ENCODE measurements at regions not wholly inside any gene's neighbourhood (a gene's known extent, or its start where the extent isn't known, plus 50 kb on each side); places are given as distances from the start of the nearest gene placed in this dataset.
"Not testable (repeated sequence)": the region's sequence is repeated elsewhere in the genome, so short reads cannot be mapped to it uniquely, and the experiment has no call there.

- no peak for DNase-seq
These were observed 332.9 kb downstream of the SRGAP2C start for GRCh38 chr1:121517586-121518230.

DNA sequence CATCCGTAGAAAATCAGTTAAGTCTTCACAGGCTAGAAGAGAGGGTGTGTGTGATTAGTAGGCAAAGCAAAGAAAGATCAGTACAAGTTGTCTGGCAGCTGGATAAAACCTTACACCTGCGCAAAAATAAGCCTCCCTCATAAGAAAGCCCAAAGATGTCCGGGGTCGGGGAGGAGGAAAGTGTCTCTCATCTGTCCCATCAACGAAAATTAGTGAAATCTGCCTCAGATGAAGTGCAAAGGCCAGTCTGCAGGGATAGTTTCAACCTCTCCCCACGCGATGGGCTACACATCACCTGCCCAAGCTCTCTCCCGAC lies 333.9 kb downstream of the SRGAP2C start:
- no peak for TF ChIP-seq CTCF (IDR thresholded peaks at IDR 0.05; ENCODE audit: low read depth, low read length)
- Histone ChIP-seq H3K27me3 (peaks cover 17% of the 10 kb centered on the region), H3K36me3 (no peaks in the 10 kb centered on the region), H3K4me3 (ENCODE audit: low read depth, low read length) (no peak overlapping the region; the same call in 1 of the 2 replicates), H3K4me1 (no peaks in the 10 kb centered on the region), H3K9me3 (no peaks in the 10 kb centered on the region; the same call in 1 of the 2 replicates)
- no peak for DNase-seq

More at GRCh38 chr1:121517586-121518230, 332.9 kb downstream of the SRGAP2C start:
- Histone ChIP-seq H3K4me1 (no peaks in the 10 kb centered on the region), H3K4me3 (ENCODE audit: low read depth, low read length) (no peak overlapping the region), H3K27me3 (peaks cover 17% of the 10 kb centered on the region), H3K9me3 (no peaks in the 10 kb centered on the region; the same call in 1 of the 2 replicates), H3K36me3 (no peaks in the 10 kb centered on the region)
- TF ChIP-seq CTCF (IDR thresholded peaks at IDR 0.05; ENCODE audit: low read depth, low read length): no peak

- peak overlapping the region; percentile 16; the same call in 1 of the 2 replicates for H3K4me3 ChIP-seq (ENCODE audit: low read depth, low read length)
- peak; percentile 18 for DNase-seq
- H3K36me3 ChIP-seq: no peaks in the 10 kb centered on the region
- H3K27me3 ChIP-seq: peaks cover 17% of the 10 kb centered on the region
- no peaks in the 10 kb centered on the region; the same call in 1 of the 2 replicates for H3K9me3 ChIP-seq
- TF ChIP-seq CTCF (IDR thresholded peaks at IDR 0.05; ENCODE audit: low read depth, low read length): no peak
- H3K4me1 ChIP-seq: no peaks in the 10 kb centered on the region
These were observed 334.4 kb downstream of the SRGAP2C start for GRCh38 chr1:121519042-121519755.

- not testable (repeated sequence) for DNase-seq; H3K4me3 ChIP-seq (ENCODE audit: low read depth, low read length); H3K36me3 ChIP-seq; H3K4me1 ChIP-seq; H3K9me3 ChIP-seq
- peaks cover 17% of the 10 kb centered on the region for H3K27me3 ChIP-seq
These were observed 335.0 kb downstream of the SRGAP2C start for GRCh38 chr1:121519756-121520286.

- no peak overlapping the region for H3K4me3 ChIP-seq (ENCODE audit: low read depth, low read length)
- H3K9me3 ChIP-seq: no peaks in the 10 kb centered on the region
- no peak for DNase-seq
- TF ChIP-seq CTCF (IDR thresholded peaks at IDR 0.05; ENCODE audit: low read depth, low read length): no peak
- peaks cover 17% of the 10 kb centered on the region for H3K27me3 ChIP-seq
- no peaks in the 10 kb centered on the region for H3K36me3 ChIP-seq
- no peaks in the 10 kb centered on the region for H3K4me1 ChIP-seq
These were observed 337.4 kb downstream of the SRGAP2C start for GRCh38 chr1:121522061-121522759.

DNA sequence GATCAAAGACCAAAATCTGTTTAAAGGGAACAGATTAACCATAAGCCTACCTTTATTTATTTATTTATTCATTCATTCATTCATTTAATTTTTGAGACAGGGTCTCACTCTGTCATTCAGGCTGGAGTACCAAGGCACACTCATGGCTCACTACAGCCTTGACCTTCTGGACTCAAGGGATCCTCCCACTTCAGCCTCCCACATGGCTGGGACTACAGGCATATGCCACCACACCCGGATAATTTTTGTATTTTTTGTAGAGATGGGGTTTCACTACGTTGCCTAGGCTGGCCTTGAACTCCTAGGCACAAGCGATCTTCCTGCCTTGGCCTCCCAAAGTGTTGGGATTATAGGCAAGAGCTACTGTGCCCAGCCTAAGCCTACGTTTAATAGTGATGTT lies 338.3 kb downstream of the SRGAP2C start:
- DNase-seq; H3K4me3 ChIP-seq (ENCODE audit: low read depth, low read length); H3K4me1 ChIP-seq; H3K9me3 ChIP-seq; H3K36me3 ChIP-seq: not testable (repeated sequence)
- H3K27me3 ChIP-seq: peaks cover 17% of the 10 kb centered on the region
